ENCODE measurements at regions not wholly inside any gene's neighbourhood (a gene's known extent, or its start where the extent isn't known, plus 50 kb on each side); places are given as distances from the start of the nearest gene placed in this dataset.

GRCh38 chr5:97923997-97924396 is 741.0 kb upstream of the RIOK2 start:
- POLR2A ChIA-PET, result no interaction called here
- Mint-ChIP-seq H3K9me3 (ENCODE audit: low read depth) (no peaks in the 10 kb centered on the region), H3K27me3 (no peaks in the 10 kb centered on the region), H3K36me3 (ENCODE audit: low read depth) (no peaks in the 10 kb centered on the region), H3K27ac (no peak overlapping the region), H3K4me3 (no peak overlapping the region), H3K4me1 (no peaks in the 10 kb centered on the region)
- no peak for ATAC-seq
- intact Hi-C loops (cut with DNase I, micrococcal nuclease), result no loop called here
- CTCF ChIA-PET, result no interaction called here
- DNase-seq, result no peak

- no peak for DNase-seq
- H3K4me1 Mint-ChIP-seq, result no peaks in the 10 kb centered on the region
- no peak overlapping the region for H3K27ac Mint-ChIP-seq
- no peaks in the 10 kb centered on the region for H3K36me3 Mint-ChIP-seq (ENCODE audit: low read depth)
- ATAC-seq, result no peak
- H3K4me3 Mint-ChIP-seq, result no peak overlapping the region
- intact Hi-C loops (cut with DNase I, micrococcal nuclease), result no loop called here
- ChIA-PET POLR2A (no interaction called here), CTCF (interaction anchor here (0.6 kb wide), 1 partner anchor 1866 kb away, joined by 3 read pairs; no protein-coding TSS in a partner anchor)
- no peaks in the 10 kb centered on the region for H3K27me3 Mint-ChIP-seq
- H3K9me3 Mint-ChIP-seq (ENCODE audit: low read depth), result no peaks in the 10 kb centered on the region
These were observed 746.3 kb upstream of the RIOK2 start for GRCh38 chr5:97929383-97929782.

DNA sequence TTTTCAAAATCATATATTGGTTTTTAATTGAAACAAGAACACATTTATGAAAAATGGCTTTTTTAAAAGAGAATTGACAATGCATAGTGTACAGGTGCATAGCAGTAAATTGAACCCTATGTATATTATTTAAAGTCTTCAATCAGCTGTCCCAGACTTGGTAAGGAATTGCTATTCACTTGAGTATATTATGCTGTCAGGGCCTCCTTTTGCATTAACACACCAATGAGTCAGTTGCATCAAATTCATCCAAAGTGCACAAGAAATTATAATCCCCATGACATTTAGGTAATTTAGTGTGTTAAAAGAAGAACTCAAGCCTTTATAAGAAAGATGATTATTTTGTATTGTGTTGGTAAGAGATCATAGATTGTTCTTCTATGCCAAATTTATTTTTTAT is 748.8 kb upstream of the RIOK2 start:
- Mint-ChIP-seq H3K36me3 (ENCODE audit: low read depth) (no peaks in the 10 kb centered on the region), H3K4me3 (no peak overlapping the region), H3K4me1 (no peaks in the 10 kb centered on the region), H3K27ac (no peak overlapping the region), H3K9me3 (ENCODE audit: low read depth) (no peaks in the 10 kb centered on the region), H3K27me3 (no peaks in the 10 kb centered on the region)
- DNase-seq (no peak), ATAC-seq (no peak)
- ChIA-PET CTCF (no interaction called here), POLR2A (no interaction called here)
- intact Hi-C loops (cut with DNase I, micrococcal nuclease), result no loop called here

DNA sequence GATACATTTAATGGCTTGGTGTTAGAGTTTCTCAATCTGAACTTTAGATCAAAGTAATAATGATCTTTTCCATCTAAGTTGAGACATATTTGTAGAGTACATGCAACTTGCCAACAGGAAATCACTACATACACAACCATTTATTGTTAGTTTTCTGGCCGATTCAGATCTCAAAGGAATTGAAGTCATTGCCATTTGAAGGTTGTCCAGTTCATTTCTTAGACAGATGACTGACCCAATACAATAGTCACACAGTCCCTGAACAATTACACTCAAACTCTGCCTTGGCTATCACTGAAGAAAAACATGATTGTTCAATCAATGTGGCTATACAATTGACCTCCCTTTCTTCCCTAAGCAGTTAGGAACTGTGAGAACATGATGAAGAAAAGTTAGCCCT is 753.2 kb upstream of the RIOK2 start:
- POLR2A ChIA-PET, result no interaction called here
- peaks cover 5% of the 10 kb centered on the region for H3K9me3 Mint-ChIP-seq (ENCODE audit: low read depth)
- DNase-seq (no peak), ATAC-seq (no peak)
- CTCF ChIA-PET, result no interaction called here
- H3K27me3 Mint-ChIP-seq, result no peaks in the 10 kb centered on the region
- H3K36me3 Mint-ChIP-seq (ENCODE audit: low read depth), result no peaks in the 10 kb centered on the region
- H3K4me3 Mint-ChIP-seq, result no peak overlapping the region
- H3K27ac Mint-ChIP-seq, result no peak overlapping the region
- intact Hi-C loops (cut with DNase I, micrococcal nuclease), result no loop called here
- H3K4me1 Mint-ChIP-seq, result no peaks in the 10 kb centered on the region

GRCh38 chr5:97937846-97938245 is 754.8 kb upstream of the RIOK2 start:
- Mint-ChIP-seq H3K4me3 (no peak overlapping the region), H3K36me3 (ENCODE audit: low read depth) (no peaks in the 10 kb centered on the region), H3K27ac (no peak overlapping the region), H3K4me1 (no peaks in the 10 kb centered on the region), H3K27me3 (no peaks in the 10 kb centered on the region), H3K9me3 (ENCODE audit: low read depth) (peaks cover 5% of the 10 kb centered on the region)
- ChIA-PET CTCF (no interaction called here), POLR2A (no interaction called here)
- DNase-seq, result no peak
- no peak for ATAC-seq
- intact Hi-C loops (cut with DNase I, micrococcal nuclease), result no loop called here

DNA sequence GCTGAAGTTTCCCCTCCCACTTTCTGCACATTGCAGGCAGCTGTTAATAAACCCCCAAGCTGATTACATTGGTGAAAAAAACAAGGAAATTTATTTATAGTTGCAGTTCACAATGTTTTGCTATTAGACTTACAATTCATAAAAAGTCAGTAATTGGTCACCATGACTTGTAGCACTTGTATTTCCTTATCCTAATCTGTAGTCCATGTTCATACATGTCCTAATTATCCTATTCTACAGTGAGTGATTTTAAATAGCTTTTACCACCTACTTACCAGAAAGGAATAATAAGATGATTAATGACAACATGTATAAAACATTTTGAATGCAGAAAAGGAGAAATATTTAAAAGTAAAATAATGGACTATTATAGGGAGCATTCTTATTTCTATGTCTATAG is 760.0 kb upstream of the RIOK2 start:
- CTCF ChIA-PET, result no interaction called here

DNA sequence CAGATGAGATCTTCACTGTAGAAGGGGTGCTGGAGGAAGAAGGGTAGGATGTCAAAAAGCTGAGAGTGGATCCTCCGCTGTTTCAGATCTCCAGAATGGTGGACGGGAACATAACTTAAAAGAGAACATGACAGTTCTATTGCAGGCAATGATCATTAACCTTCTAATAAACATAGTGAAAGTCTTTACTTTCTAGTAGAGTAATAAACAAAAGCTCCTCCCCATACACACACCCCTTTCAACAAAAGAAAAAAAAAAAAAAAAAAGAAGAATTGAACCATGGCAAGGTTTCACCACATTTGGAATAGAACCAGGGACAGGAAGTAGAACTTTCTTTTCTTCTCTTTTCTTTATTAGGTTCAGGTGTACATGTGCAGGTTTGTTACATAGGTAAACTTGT is 768.1 kb upstream of the RIOK2 start:
- POLR2A ChIA-PET, result no interaction called here
- intact Hi-C loops (cut with DNase I, micrococcal nuclease), result no loop called here
- H3K36me3 Mint-ChIP-seq (ENCODE audit: low read depth), result no peaks in the 10 kb centered on the region
- H3K27ac Mint-ChIP-seq, result no peak overlapping the region
- no peak overlapping the region for H3K4me3 Mint-ChIP-seq
- DNase-seq (no peak), ATAC-seq (no peak)
- peaks cover 13% of the 10 kb centered on the region for H3K9me3 Mint-ChIP-seq (ENCODE audit: low read depth)
- H3K4me1 Mint-ChIP-seq, result no peaks in the 10 kb centered on the region
- CTCF ChIA-PET, result interaction anchor here (0.6 kb wide), 1 partner anchor 285 kb away, joined by 3 read pairs; no protein-coding TSS in a partner anchor
- no peaks in the 10 kb centered on the region for H3K27me3 Mint-ChIP-seq

More for the DNA sequence above, 760.0 kb upstream of the RIOK2 start:
- DNase-seq (no peak), ATAC-seq (no peak)
- POLR2A ChIA-PET, result no interaction called here
- H3K36me3 Mint-ChIP-seq (ENCODE audit: low read depth), result no peaks in the 10 kb centered on the region
- H3K27me3 Mint-ChIP-seq, result no peaks in the 10 kb centered on the region
- H3K9me3 Mint-ChIP-seq (ENCODE audit: low read depth), result no peaks in the 10 kb centered on the region
- no peak overlapping the region for H3K27ac Mint-ChIP-seq
- H3K4me3 Mint-ChIP-seq, result no peak overlapping the region
- no peaks in the 10 kb centered on the region for H3K4me1 Mint-ChIP-seq
- intact Hi-C loops (cut with DNase I, micrococcal nuclease), result no loop called here

DNA sequence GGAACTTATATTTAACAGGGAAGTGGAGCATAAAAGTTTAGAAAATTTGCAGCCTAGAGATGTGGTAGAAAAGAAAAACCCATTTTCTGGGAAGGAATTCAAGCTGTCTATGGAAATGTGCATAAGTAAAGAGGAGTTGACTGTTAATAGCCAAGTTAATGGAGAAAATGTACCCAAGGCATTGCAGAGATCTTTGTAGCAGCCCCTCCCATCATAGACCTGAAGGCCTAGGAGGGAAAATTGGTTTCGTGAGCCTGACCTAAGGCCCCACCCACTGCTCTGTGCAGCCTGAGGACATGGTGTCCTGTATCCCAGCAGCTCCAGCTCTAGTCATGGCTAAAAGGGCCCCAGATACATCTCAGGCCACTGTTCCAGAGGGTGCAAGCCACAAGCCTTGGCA is 772.4 kb upstream of the RIOK2 start:
- Mint-ChIP-seq H3K9me3 (ENCODE audit: low read depth) (peaks cover 10% of the 10 kb centered on the region), H3K4me3 (no peak overlapping the region), H3K27me3 (no peaks in the 10 kb centered on the region), H3K36me3 (ENCODE audit: low read depth) (no peaks in the 10 kb centered on the region), H3K4me1 (no peaks in the 10 kb centered on the region), H3K27ac (no peak overlapping the region)
- POLR2A ChIA-PET, result no interaction called here
- ATAC-seq (no peak), DNase-seq (no peak)
- intact Hi-C loops (cut with DNase I, micrococcal nuclease), result no loop called here
- CTCF ChIA-PET, result no interaction called here

GRCh38 chr5:97967292-97967691 is 784.2 kb upstream of the RIOK2 start:
- intact Hi-C loops (cut with DNase I, micrococcal nuclease), result no loop called here
- no peak for ATAC-seq
- H3K27ac Mint-ChIP-seq, result no peak overlapping the region
- no peaks in the 10 kb centered on the region for H3K36me3 Mint-ChIP-seq (ENCODE audit: low read depth)
- ChIA-PET CTCF (no interaction called here), POLR2A (no interaction called here)
- H3K4me3 Mint-ChIP-seq, result no peak overlapping the region
- H3K9me3 Mint-ChIP-seq (ENCODE audit: low read depth), result no peaks in the 10 kb centered on the region
- H3K27me3 Mint-ChIP-seq, result no peaks in the 10 kb centered on the region
- DNase-seq, result no peak
- H3K4me1 Mint-ChIP-seq, result no peaks in the 10 kb centered on the region

- CTCF ChIA-PET, result no interaction called here
- Mint-ChIP-seq H3K36me3 (ENCODE audit: low read depth) (no peaks in the 10 kb centered on the region), H3K4me3 (no peak overlapping the region), H3K4me1 (no peaks in the 10 kb centered on the region), H3K27me3 (no peaks in the 10 kb centered on the region), H3K9me3 (ENCODE audit: low read depth) (no peaks in the 10 kb centered on the region), H3K27ac (no peak overlapping the region)
- intact Hi-C loops (cut with DNase I, micrococcal nuclease), result no loop called here
- POLR2A ChIA-PET, result no interaction called here
- DNase-seq (no peak), ATAC-seq (no peak)
These were observed 785.3 kb upstream of the RIOK2 start for GRCh38 chr5:97968346-97968745.

GRCh38 chr5:97979740-97980139 is 793.7 kb upstream of the RGMB start:
- CTCF ChIA-PET, result no interaction called here
- Mint-ChIP-seq H3K4me1 (no peaks in the 10 kb centered on the region), H3K27me3 (no peaks in the 10 kb centered on the region), H3K36me3 (ENCODE audit: low read depth) (no peaks in the 10 kb centered on the region), H3K27ac (no peak overlapping the region), H3K9me3 (ENCODE audit: low read depth) (no peaks in the 10 kb centered on the region), H3K4me3 (no peak overlapping the region)
- ATAC-seq (no peak), DNase-seq (no peak)
- POLR2A ChIA-PET, result no interaction called here
- intact Hi-C loops (cut with DNase I, micrococcal nuclease), result no loop called here

DNA sequence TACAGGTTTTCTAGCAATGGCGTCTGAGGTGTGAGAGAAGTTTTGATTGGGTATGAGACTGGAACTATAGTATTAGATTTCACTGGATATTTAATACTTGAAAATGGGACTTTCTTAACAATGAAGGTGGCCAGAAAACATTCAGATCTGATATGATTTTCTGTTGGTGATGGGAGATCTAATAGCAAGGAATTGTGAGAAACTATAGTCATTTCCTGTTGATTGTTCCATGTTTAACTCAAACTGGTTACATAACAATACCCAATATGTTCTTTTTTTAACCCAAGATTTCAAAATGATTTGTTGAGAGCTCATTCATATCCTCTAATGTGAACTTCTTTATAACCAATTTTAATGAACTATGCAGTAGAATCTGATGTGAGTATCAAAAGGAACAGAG is 793.2 kb upstream of the RGMB start:
- CTCF ChIA-PET, result no interaction called here
- intact Hi-C loops (cut with DNase I, micrococcal nuclease), result no loop called here
- H3K27ac Mint-ChIP-seq, result no peak overlapping the region
- H3K27me3 Mint-ChIP-seq, result no peaks in the 10 kb centered on the region
- H3K4me3 Mint-ChIP-seq, result no peak overlapping the region
- no peaks in the 10 kb centered on the region for H3K4me1 Mint-ChIP-seq
- H3K36me3 Mint-ChIP-seq (ENCODE audit: low read depth), result no peaks in the 10 kb centered on the region
- H3K9me3 Mint-ChIP-seq (ENCODE audit: low read depth), result no peaks in the 10 kb centered on the region
- POLR2A ChIA-PET, result no interaction called here
- DNase-seq (no peak), ATAC-seq (no peak)

- H3K9me3 Mint-ChIP-seq (ENCODE audit: low read depth), result peaks cover under 1% of the 10 kb centered on the region
- no peaks in the 10 kb centered on the region for H3K36me3 Mint-ChIP-seq (ENCODE audit: low read depth)
- ChIA-PET CTCF (no interaction called here), POLR2A (no interaction called here)
- H3K4me3 Mint-ChIP-seq, result no peak overlapping the region
- DNase-seq (no peak), ATAC-seq (no peak)
- intact Hi-C loops (cut with DNase I, micrococcal nuclease), result no loop called here
- no peak overlapping the region for H3K27ac Mint-ChIP-seq
- no peaks in the 10 kb centered on the region for H3K4me1 Mint-ChIP-seq
- H3K27me3 Mint-ChIP-seq, result no peaks in the 10 kb centered on the region
These were observed 787.4 kb upstream of the RGMB start for GRCh38 chr5:97986069-97986468.
